Activated naive CD4-positive, alpha-beta T cell (primary cell): ENCODE measurements at regions not wholly inside any gene's neighbourhood (a gene's known extent, or its start where the extent isn't known, plus 50 kb on each side); places are given as distances from the start of the nearest gene placed in this dataset.
A peak's percentile ranks its signal among the peaks of the same experiment; 100 is the strongest.

ENCODE experiments used
- DNase-seq, 4 experiments: peaks; one replicate each; lab custom pipeline; 2025; lab: John Stamatoyannopoulos, UW

DNA sequence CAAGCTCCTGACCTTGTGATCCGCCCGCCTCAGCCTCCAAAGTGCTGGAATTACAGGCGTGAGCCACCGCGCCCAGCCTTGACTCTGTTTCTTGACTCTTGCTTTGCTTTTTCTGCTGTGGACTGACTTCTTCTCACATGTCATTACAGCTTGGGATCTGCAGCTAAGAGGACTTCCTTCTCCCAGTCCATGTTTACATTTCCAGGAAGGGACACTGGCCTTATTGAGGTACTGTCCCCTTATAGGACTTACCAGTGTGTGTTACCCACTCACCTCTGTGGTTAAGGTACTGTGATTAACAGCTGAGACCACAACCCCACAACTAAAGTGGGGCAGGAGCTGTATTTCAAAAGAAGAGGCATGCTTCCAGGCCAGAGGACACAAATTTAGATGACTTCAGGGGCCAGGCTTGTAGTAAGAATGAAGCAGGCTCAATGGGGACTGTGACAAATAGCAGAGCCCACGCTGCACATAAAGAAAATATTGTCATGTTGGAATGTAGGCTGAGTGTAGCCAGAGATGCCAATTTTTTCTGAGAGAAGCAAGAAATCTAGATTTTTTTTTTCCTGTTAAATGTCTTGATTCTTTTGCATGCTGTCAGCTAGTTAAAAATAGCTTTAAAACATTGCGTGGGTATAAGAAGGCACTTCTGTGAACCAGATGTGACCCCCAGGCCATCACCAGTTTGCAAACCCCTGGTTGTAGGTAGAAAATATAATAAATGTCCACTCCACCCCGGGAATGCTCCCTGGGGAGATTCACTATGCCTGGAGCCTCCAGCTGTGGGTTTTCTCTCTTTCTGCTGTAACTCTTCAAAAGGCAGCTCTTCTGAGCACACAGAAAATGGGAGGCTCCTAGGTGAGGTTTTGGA lies 75.0 kb downstream of the PTPDC1 start:
- no peak for DNase-seq

DNA sequence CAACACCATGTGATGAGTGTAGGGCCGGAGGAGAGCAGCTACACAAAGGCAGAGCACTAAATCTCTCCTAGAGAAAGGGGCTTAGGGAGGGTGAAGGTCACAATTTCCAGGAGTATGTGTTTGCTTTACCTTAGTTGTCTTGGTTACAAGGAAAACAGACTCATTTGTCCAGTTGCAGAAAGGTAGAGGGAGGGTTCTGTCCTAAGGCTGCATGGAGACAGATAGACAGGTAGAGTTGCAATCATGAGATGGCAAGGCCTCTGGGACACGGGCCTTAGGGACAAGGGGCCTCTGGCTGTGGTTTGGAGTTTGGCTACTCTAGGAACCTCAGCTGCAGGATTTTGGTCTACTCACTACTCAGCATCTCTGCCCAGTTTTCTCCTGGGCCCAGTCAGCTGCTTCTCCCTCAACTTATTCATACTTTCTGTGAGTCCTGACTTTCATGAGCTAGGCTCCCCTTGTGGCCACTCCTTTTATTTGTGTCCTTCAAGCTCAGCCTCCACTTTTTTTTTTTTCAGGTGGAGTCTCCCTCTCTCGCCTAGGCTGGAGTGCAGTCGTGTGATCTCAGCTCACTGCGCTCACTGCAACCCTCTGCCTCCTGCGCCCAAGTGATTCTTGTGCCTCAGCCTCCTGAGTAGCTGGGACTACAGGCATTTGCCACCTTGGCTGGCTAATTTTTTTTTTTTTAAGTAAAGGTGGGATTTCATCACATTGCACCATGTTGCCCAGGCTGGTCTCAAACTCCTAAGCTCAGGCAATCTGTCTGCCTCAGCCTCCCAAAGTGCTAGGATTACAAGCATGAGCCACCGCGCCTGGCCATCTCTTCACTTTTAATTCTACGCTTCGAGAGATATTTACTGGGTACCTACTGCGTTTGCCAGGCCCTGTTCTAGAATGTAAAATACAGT lies 76.6 kb downstream of the PTPDC1 start:
- no peak for DNase-seq

DNA sequence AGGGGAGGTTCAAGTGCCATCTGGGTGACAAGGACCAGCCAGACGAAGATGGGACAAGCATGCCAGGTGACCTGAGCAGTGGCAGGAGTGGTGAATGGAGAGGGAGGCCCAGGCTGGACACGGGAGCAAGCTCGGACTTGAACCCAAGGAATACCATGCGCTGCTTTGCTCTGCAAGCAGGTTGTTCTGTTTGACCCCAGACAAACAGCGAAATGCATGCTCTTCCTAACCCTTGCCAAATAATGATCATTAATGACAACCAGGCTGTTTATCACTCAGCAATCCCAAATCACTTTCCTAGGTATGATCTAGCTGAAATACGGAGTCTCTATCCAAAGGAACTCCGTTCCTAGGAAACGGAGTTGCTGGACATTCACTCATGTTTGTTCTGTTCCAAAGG lies 77.4 kb downstream of the PTPDC1 start:
- DNase-seq = no peak

DNA sequence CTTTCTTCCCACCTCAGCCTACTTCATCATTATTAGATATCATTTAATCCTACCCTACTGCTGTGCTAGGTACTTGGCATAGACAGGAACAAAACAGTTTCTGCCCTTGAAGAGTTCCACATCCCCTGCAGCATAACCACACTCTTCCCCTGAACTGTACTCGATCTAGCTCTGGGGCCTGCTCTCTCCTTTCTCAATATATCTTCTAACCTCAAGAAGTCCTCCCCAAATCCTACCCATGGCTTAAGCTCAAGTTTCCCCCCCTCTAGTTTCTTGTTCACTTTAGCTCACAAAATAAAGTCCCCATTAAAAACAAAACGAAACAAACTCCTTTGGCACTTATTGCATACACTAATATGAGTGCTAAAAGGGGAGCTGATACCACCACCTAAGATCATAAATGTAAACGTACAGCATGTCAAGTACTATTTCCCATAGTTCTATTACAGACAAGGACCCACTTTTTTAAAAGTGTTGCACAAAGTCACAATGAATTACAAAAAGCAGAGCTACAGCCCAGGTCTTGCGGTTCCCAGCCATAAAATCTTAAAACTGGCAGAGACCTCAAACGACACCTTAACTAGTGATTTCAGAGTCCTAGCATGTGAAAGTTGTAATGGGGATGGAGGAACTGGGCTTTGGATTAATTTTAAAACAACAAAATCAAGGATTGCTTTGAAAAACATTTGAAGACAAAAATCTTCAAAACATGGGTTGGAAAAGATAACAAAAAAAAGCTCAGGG lies 80.7 kb downstream of the PTPDC1 start:
- no peak for DNase-seq

DNA sequence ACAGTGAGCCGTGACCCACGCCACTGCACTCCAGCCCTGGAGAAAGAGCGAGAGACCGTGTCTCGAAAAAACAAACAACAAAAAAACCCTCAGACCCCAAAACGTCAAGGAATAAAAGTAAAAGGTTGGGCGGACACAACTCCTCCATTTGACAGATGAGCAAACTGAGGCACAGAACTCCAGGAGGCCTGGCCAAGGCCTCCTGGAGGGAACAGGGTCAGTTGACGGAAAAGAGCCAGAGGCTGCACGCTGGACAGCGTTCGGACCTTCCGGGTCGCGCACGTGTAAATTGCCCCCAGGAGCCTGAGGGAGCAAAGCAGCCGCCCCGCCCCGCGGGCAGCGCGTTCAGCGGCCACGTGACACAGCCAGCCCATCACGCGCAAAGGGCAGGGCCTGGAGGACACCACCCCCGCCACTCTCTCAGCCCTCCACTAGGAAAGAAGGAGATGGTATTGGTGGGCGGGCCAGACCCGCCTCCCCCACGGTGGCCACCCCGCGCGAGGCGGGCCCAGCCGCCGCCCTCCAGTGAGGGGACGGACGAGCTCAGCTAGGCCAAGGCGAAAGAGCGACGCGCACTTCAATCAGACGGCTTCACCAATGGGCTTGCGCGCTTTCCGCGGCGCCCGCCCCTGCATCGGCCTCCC lies 81.5 kb downstream of the PTPDC1 start:
- peak; percentile 86 to 96 (median 90) for DNase-seq

DNA sequence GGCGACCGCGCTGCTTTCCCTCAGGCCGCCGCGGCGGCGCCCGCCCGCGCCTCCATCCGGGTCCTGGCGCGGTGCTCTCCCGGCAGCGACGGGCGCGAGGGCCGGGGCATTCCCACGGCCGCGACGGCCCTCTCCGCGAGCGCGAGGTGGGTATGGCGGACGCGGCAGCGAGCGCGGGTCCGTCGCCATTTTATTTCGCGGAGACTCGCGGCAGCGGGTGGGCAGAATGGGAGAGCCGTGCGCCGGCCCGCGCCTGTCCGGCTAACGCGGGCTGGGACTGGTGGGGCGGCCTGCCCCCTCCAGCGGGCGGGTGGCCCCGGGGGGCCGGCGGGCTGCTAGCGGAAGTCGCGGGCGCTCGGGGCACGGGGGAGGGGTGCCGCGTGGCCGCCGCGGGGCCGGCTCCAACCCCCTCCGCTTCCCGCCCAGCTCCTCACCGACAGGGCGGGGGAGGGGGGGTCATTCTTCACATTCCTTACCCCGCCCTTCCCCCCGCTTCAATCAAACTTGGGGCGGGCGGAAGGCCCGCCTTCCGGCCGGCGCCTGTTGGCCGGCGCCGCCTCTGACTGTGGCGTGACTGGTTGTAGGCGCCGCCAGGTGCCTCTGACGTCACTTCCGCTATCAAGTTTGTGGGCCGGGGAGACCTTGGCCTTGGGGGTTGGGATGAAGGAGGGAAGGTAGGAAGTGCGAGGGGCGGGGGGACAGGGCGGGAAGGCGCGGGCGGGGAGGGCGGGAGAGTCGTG lies 82.1 kb downstream of the PTPDC1 start:
- DNase-seq = peak; percentile 81 to 89 (median 83)

DNA sequence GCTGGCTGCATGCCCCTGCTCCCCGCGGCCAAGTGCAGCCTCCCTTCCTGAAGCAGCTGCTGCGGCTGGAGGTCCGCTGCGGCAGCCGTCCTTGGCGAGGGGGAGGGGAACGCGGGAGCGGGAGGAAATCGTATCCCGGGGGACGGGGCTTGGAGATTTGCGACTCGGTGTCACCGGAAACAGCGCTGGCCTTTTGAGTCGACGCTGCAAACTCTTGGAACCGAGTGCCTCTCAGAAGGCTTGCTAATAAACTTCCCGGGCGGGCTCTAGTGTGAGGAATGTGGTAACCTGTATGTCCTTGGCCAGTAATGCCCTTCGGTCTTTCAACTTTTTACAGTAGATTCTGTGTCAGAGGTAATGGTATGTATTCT lies 82.7 kb downstream of the PTPDC1 start:
- peak in 1 of 4 experiments; percentile 22 for DNase-seq

DNA sequence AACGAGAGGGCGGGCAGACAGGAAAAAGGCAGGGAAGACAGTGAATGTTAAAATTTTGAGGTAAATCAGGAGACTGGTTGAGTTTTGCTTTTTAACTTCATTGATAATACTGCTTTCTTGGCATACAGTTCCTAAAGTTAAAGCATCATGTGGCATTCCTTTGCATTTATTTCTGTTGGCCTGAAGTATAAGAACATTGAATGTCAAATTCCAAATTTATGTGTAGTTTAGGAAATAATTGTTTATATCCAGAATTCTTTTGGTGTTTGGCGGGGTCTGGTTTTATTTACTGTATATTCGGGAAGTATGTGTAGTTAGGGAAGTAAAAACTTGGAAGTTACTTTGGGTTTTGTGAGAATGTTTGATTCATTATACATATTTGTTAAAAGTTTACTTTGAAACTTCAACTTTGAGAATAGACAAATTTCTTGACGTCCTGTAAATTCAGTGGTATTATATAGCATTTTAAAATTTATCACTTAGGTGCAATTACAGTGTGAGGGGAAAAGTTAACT lies 83.2 kb downstream of the PTPDC1 start:
- DNase-seq = no peak

DNA sequence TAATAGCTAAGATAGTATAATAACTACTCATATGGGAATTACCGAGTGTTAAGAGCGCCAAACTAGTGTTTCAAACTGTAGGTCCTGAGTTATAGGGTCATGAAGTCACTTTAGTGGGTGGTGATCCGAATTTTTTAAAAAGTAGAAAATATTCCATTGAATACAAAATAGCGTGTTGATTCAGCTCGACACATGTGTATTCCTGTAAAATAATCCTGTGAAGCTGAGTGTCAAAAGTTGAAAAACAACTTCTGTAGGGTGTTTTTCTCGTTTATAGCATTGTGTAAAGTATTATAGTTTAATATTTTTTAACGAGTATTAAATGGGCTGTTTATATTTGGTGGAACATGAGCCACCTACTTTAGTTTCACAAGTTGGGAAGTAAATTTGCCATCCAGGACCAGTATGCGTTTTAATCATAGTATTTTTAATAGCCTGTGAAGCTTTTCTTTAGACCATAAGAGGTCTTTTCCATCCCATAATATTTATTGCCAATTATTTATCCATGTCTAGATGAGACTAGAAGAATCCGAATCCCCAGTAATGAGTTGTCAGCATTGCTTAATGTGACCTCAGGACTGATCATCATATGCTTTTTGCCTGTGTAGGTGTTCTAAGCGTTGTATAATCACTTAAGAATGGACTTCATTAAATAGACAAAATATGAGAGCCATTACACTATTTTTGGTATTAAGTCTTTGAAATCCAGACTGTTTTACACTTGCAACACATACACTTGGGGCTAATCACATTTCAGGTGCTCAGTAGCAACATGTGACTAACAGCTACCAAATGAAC lies 84.1 kb downstream of the PTPDC1 start:
- DNase-seq = no peak

DNA sequence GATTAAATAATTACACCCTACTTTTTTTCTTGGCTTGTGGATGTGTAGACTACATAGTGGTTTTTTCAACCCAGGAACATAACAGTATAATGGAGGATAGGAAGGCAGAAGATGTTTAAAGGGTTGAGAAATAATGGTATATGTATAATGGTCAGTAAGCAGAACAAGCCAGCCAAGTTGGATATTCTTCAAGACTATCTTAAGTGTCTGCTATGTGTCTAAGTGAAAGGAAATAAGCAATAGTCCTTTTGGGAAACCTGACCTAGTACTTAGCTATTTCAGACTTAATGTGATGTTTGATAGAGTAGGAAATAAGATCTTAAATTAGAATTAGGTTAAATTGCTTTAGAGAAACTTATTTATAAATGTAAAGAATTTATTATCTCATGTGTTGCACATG lies 85.7 kb downstream of the PTPDC1 start:
- no peak for DNase-seq

DNA sequence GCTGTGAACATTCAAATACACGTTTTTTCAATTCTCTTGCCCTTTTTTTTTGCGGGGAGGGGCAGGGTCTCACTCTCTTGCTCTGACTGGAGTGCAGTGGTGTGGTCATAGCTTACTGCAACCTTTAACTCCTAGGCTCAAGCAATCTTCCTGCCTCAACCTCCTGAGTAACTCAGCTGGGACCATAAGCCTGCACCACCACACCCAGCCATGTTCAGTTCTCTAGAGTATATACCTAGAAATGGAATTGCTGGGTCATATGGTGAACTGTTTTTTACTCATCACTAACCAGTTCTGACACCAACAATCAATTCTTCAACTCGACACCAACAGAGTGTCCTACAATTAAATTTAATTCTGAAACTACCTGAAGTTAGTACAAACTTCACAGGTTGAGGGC lies 85.5 kb upstream of the ZNF169 start:
- DNase-seq = no peak

DNA sequence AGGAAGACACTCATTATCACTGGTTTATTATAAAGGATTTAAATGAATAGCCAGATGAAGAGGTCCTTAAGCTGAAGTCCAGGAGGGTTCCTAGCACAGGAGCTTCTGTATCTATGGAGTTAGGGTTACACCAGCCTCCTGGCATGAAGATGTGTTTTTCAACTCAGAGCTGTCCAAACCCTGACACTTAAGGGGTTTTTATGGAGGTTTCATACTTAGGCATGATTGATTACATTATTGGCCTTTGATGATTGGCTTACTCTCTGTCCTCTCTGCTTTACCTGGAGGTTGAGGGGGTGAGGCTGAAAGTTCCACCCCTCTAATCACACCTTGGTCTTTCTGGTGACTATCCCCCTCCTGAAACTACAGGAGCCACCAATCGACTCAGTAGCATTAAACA lies 84.9 kb upstream of the ZNF169 start:
- no peak for DNase-seq

DNA sequence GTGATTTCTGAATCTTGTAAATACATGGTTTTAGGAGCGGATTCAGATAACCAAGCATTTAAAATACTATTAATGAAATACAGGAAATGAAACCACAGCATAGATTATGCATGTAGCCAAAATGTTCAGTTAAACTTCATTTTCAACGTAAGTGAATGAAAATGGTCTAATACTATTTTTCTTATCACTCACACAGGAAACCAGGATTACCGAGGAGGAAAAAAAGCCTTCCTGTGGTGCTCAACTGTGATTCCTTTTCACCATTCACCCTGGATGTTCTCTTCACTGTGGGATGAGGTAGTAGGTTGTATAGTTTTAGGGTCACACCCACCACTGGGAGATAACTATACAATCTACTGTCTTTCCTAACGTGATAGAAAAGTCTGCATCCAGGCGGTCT lies 83.4 kb upstream of the ZNF169 start:
- no peak for DNase-seq

DNA sequence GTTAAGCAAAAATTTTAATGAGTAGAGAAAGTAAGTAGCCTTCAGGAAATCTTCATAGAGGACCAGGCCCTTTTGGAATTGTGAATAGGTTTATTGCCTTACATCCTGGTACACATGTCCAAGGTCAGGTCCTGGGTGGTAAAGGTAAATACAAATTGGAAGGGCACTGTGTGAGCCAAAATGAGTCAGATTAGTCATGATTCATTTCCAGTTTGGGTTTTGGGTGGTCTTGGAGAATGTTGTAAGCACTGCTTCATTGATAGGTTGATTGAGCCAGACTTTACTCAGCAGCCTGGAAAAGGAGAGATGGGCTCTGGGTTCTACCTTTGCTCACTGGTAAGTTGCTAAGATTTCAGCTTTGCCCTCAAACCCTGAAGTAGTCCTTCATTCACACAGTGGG lies 82.5 kb upstream of the ZNF169 start:
- no peak for DNase-seq

DNA sequence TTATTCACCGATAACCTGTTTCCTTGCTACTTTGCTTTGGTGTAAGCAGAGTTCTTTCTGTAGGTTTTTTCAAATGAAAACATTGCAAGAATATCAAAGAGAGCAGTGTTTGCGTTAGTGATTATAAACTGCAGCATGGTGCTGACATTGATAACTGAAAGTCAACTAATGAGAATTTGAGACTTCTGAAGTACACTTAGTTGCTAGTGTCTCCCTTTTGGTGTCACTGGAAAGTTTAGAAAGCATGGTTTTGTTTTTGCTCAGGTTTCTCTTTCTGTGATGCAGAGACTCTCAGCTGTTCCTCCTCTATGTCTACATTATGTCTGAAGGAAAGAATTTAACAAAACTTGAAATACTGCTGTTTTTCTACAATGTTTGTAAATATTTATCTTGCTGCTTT lies 80.2 kb upstream of the ZNF169 start:
- no peak for DNase-seq

DNA sequence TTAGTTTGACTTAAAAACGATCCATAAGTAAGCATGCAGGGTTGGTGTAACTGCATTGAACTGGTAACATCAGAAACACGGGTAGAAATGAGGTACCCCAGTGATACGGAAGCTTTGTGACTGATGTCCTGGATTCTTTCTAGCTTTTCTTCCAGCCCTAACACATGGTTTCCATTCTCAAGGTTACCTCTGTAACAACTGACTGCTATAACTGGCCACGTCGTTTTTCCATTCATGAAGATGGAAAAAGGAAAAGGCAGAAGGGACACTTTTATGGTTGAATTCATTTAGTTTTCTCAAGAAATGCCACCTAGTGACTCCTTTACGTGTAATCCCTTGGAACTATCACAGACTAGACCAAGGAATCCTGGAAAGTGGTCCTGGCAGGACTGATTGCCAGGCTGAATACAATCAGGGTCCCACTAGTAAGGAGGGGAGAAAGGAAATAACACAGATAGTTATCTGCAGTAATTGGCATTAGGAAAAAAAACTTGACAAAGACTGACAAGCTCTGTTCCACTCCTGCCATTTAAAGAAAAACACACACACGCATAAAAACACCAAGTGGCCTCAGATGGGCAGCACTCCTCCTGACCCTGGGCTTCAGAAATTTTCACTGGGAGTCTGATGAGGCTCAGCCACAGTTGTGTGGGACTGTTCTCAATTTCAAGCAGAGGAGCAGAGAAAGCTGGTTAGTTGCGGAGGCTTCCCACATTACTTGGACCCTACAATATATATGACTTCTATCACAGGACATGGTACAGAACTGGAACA lies 77.5 kb upstream of the ZNF169 start:
- DNase-seq = no peak

DNA sequence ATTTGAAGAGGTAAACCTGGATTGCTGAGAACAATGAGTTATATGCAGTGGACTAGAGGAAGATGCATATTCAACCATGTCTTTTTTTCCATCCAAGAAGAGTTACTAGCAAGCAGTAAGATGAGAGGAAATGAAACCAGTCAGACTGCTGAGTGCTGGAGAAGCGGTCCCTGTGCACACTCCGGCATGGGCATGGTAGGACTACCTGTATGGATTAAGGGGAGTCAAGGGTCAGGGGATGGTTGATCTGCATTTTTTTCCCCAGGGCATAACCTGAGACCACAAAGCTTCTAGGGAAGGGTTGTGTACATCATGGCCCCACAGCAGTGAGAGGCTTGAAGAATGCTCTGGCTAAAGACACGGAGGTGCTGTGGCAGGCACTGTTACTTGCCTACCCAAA lies 76.6 kb upstream of the ZNF169 start:
- DNase-seq = no peak

DNA sequence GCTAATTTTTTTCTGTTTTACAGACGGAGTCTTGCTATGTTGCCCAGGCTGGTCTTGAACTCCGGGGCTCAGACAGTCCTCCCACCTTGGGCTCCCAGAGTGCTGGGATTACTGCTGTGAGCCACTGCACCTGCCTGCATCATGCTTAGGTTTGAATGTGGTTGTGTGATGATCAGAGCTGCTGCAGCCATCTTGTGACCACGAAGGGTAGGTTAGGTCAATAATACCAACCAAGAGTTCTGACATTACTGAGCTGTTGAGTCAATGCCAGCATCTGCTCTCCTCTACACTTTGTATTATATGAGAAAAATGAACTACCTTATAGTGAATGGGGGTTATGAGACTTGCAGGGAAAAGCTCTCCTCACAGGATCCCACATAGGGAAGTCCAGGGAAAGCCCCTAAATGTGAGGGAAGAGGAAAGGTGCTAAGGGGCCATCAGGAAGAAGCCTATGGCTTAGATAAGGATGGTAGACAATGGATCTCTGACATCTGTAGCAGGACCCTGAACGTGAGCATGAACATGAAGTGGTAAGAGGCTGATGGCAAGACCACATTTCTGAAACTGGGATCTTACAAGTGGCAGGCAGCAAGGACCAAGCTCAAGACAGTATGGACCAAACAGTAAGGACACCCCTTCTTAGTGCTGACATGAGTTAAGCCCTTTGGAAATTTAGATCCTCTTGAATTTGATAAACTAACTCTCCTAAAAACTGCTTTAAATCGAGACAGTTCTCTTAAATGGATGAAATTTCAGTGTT lies 75.7 kb upstream of the ZNF169 start:
- no peak for DNase-seq

DNA sequence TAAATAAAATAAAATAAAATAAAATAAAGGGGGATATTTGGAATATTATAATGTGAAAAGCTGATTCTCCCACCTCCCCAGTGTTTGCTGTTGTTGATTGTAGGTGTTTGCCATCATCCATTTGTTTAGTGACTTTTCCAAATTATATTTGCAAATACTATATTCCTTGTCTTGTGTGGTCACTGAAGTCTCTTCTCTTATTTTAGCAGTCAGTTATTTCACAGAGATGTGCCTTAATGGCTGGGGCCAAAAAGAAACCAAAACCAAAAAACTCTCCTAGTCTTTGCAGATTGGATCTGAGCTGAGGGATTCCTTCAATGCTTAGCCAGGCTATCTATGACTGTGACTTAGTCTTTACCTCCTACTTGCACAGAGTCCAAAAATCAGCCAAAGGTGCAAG lies 70.9 kb upstream of the ZNF169 start:
- no peak for DNase-seq
